GM13977 (cell line): ENCODE measurements at regions not wholly inside any gene's neighbourhood (a gene's known extent, or its start where the extent isn't known, plus 50 kb on each side); places are given as distances from the start of the nearest gene placed in this dataset.

ENCODE experiments used
- DNase-seq: peaks from one replicate; pipeline ENCODE4 v3.0.0; 2012; ENCODE audit warnings: low spot score
- in situ Hi-C: fragments of 300-500 bp; cut with MboI; formaldehyde crosslinking; loops from one replicate; pipeline ENCODE4 v1.12.0; 2022; ENCODE audit warnings: low sequenced_read_pairs, low pct_unique_long_range_greater_than_20kb, mixed read lengths, inconsistent platforms; ENCODE audit not compliant: unreplicated experiment
- TF ChIP-seq, protein P1 (sequence below): IDR thresholded peaks from 2 replicates; pipeline ENCODE4 v1.5.1; 2012; ENCODE audit warnings: mild to moderate bottlenecking, control low read depth; ENCODE audit not compliant: insufficient read depth; ENCODE audit errors: extremely low read depth, missing control alignments

DNA sequence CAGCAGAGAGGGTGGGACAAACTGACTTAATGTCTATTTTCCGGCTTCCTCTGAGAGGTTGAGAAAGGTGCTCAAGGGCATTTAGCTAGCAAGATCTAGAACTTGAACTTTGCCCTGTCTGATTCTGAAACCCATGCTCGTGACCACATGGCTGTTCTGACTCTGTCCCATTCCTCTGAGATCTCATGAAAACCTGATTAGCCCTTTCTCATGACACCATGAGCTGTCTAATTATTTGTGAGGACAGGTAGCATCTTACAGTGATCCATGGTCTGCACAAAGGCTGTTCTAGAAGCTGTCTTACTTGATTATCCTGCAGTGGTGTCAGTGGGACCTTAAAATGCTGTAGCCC is 89.6 kb upstream of the TOX2 start:
- TF ChIP-seq, protein P1, sequence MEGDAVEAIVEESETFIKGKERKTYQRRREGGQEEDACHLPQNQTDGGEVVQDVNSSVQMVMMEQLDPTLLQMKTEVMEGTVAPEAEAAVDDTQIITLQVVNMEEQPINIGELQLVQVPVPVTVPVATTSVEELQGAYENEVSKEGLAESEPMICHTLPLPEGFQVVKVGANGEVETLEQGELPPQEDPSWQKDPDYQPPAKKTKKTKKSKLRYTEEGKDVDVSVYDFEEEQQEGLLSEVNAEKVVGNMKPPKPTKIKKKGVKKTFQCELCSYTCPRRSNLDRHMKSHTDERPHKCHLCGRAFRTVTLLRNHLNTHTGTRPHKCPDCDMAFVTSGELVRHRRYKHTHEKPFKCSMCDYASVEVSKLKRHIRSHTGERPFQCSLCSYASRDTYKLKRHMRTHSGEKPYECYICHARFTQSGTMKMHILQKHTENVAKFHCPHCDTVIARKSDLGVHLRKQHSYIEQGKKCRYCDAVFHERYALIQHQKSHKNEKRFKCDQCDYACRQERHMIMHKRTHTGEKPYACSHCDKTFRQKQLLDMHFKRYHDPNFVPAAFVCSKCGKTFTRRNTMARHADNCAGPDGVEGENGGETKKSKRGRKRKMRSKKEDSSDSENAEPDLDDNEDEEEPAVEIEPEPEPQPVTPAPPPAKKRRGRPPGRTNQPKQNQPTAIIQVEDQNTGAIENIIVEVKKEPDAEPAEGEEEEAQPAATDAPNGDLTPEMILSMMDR, result no peak
- no peak for DNase-seq
- in situ Hi-C loops, result no loop called here

DNA sequence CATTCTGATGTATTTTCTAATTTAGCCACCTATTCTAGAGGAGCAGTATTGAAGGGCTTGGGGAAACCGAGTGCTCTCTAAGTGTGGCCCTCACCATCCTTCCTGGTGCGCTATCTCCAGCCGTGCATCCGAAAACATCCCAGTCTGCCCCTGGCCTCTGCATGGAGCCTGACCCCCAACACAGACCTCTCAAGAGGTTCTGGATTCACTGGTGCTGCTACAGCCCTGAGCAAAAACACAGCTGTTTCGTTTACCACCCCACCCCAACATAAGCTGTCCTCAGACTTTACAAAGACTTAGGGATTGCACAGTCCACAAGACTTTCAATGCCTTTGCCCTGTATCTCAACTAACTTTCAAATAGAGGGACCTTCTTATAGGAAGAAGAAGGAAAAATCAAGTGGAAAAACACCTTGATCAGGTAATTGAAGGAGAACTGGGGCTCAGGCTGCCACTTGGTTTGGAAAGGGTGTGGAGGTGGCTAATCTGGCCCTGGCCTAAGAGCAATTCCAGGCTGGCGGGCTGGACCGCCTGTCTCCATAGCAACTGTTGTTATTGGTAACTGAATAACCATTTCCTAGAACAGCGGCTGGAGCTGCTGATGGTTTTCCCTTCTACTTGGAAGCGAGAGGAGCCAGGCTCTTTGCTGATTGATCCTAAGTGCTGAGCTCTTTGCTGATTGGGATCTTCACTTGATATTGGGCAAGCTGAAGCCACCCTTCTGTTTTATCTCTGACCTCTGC is 90.2 kb upstream of the TOX2 start:
- DNase-seq, result no peak
- TF ChIP-seq, protein P1, result no peak
- in situ Hi-C loops, result no loop called here

DNA sequence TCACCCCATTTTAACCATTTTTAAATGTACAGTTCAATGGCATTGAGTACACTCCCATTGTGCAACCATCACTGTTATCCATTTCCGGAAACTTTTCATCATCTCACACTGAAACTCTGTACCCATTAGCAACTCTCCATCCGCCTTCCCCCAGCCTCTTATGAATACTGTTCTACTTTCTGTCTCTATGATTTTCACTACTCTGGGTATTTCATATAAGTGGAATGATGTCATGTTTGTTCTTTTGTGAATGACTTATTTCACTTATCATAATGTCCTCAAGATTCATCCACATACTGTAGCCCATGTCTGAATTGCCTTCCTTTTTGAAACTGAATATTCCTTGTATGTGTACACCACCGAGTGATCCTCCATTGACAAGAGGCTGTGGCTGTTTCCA is 92.9 kb upstream of the TOX2 start:
- in situ Hi-C loops, result no loop called here
- TF ChIP-seq, protein P1, result no peak
- DNase-seq, result no peak

- TF ChIP-seq, protein P1, result no peak
- no peak for DNase-seq
- in situ Hi-C loops, result no loop called here
Observed at GRCh38 chr20:43820731-43821330, 93.8 kb upstream of the TOX2 start.

- TF ChIP-seq, protein P1, result no peak
- in situ Hi-C loops, result no loop called here
- no peak for DNase-seq
Observed at GRCh38 chr20:43812216-43812615, 85.4 kb upstream of the GTSF1L start.

GRCh38 chr20:43809206-43809819 is 82.5 kb upstream of the GTSF1L start:
- TF ChIP-seq, protein P1, result no peak
- in situ Hi-C loops, result no loop called here
- no peak for DNase-seq
